ENCODE measurements at regions not wholly inside any gene's neighbourhood (a gene's known extent, or its start where the extent isn't known, plus 50 kb on each side); places are given as distances from the start of the nearest gene placed in this dataset.

GRCh38 chr4:157550028-157550427 is 329.5 kb downstream of the GRIA2 start:
- no peak for TF ChIP-seq CTCF (IDR thresholded peaks at IDR 0.05)
- TF ChIP-seq POLR2A (IDR thresholded peaks at IDR 0.05) = no peak

Data from esophagus squamous epithelium (tissue), 4 donors.